Gastrocnemius medialis (tissue), 4 donors: ENCODE measurements at regions not wholly inside any gene's neighbourhood (a gene's known extent, or its start where the extent isn't known, plus 50 kb on each side); places are given as distances from the start of the nearest gene placed in this dataset.

Source experiments
- CTCF ChIP-seq, 5 experiments: fragments of 450-650 bp in 3 of 5; fragments of 200-600 bp in 2 of 5; sonication (generic) in 2 of 5; IDR thresholded peaks in 4 of 5; conservative IDR thresholded peaks in 1 of 5; 1 replicate in 4 of 5; 2 replicates in 1 of 5; pipeline ENCODE4 v1.5.1; 2016 to 2019; ENCODE audit warnings: antibody characterized with exemption in 5 of 5, mild to moderate bottlenecking in 3 of 5, moderate library complexity in 3 of 5
- POLR2A ChIP-seq, 2 donors: fragments of 450-650 bp; IDR thresholded peaks; one replicate each; pipeline ENCODE4 v1.6.1; 2017; ENCODE audit warnings: antibody characterized with exemption in 2 of 2, mild to moderate bottlenecking in 2 of 2, moderate library complexity in 2 of 2

GRCh38 chr1:34365295-34365694 lies 188.6 kb downstream of the C1orf94 start:
- TF ChIP-seq POLR2A (IDR thresholded peaks at IDR 0.05) (no peak), CTCF (IDR thresholded peaks at IDR 0.05 in 4 of 5, conservative IDR thresholded peaks at IDR 0.05 in 1 of 5) (no peak)
